ENCODE measurements at regions not wholly inside any gene's neighbourhood (a gene's known extent, or its start where the extent isn't known, plus 50 kb on each side); places are given as distances from the start of the nearest gene placed in this dataset.

GRCh38 chr16:73321853-73322252, 273.9 kb upstream of the ZFHX3 start:
- DNase-seq (ENCODE audit: extremely low spot score), result no peak
- intact Hi-C loops (cut with DNase I), result no loop called here
- no peaks in the 10 kb centered on the region for H3K27me3 ChIP-seq
- H3K36me3 ChIP-seq, result no peaks in the 10 kb centered on the region
- H3K9me3 ChIP-seq, result no peaks in the 10 kb centered on the region
- H3K4me1 ChIP-seq, result no peaks in the 10 kb centered on the region
- H3K4me3 ChIP-seq, result no peak overlapping the region
- TF ChIP-seq CTCF (IDR thresholded peaks at IDR 0.05) (no peak), POLR2AphosphoS5 (IDR thresholded peaks at IDR 0.05) (no peak), POLR2A (IDR thresholded peaks at IDR 0.05; ENCODE audit: low read depth) (no peak), EP300 (IDR thresholded peaks at IDR 0.05) (no peak)
- WGBS, result 41% methylated on average over 8 of the region's 8 CpGs
- no peak overlapping the region for H3K27ac ChIP-seq (replicated peaks in 1 of 4)

- intact Hi-C loops (cut with DNase I), result no loop called here
- Histone ChIP-seq H3K27me3 (no peaks in the 10 kb centered on the region), H3K9me3 (no peaks in the 10 kb centered on the region), H3K4me3 (no peak overlapping the region), H3K27ac (replicated peaks in 1 of 4) (no peak overlapping the region), H3K4me1 (no peaks in the 10 kb centered on the region), H3K36me3 (no peaks in the 10 kb centered on the region)
- DNase-seq (ENCODE audit: extremely low spot score), result no peak
- WGBS, result 86% methylated on average over 8 of the region's 8 CpGs
- TF ChIP-seq POLR2A (IDR thresholded peaks at IDR 0.05; ENCODE audit: low read depth) (no peak), POLR2AphosphoS5 (IDR thresholded peaks at IDR 0.05) (no peak), CTCF (IDR thresholded peaks at IDR 0.05) (no peak), EP300 (IDR thresholded peaks at IDR 0.05) (no peak)
Observed at GRCh38 chr16:73319737-73320136, 271.8 kb upstream of the ZFHX3 start.

- no peaks in the 10 kb centered on the region for H3K36me3 ChIP-seq
- no peaks in the 10 kb centered on the region for H3K27me3 ChIP-seq
- no peak overlapping the region for H3K4me3 ChIP-seq
- H3K9me3 ChIP-seq, result no peaks in the 10 kb centered on the region
- intact Hi-C loops (cut with DNase I), result no loop called here
- H3K4me1 ChIP-seq, result no peaks in the 10 kb centered on the region
- DNase-seq (ENCODE audit: extremely low spot score), result no peak
- WGBS, result 82% methylated on average over 10 of the region's 10 CpGs
- no peak overlapping the region for H3K27ac ChIP-seq (replicated peaks in 1 of 4)
- TF ChIP-seq EP300 (IDR thresholded peaks at IDR 0.05), result no peak
- no peak for TF ChIP-seq POLR2A (IDR thresholded peaks at IDR 0.05; ENCODE audit: low read depth)
- no peak for TF ChIP-seq CTCF (IDR thresholded peaks at IDR 0.05)
- no peak for TF ChIP-seq POLR2AphosphoS5 (IDR thresholded peaks at IDR 0.05)
Observed at GRCh38 chr16:73319261-73319660, 271.3 kb upstream of the ZFHX3 start.

- no peak for TF ChIP-seq CTCF (IDR thresholded peaks at IDR 0.05)
- no peak for TF ChIP-seq POLR2A (IDR thresholded peaks at IDR 0.05; ENCODE audit: low read depth)
- TF ChIP-seq EP300 (IDR thresholded peaks at IDR 0.05), result no peak
- TF ChIP-seq POLR2AphosphoS5 (IDR thresholded peaks at IDR 0.05), result no peak
- intact Hi-C loops (cut with DNase I), result no loop called here
- Histone ChIP-seq H3K27me3 (no peaks in the 10 kb centered on the region), H3K27ac (replicated peaks in 1 of 4) (no peak overlapping the region), H3K36me3 (no peaks in the 10 kb centered on the region), H3K4me3 (no peak overlapping the region), H3K4me1 (no peaks in the 10 kb centered on the region), H3K9me3 (no peaks in the 10 kb centered on the region)
- DNase-seq (ENCODE audit: extremely low spot score), result no peak
- 82% methylated on average over 12 of the region's 12 CpGs for WGBS
Observed at GRCh38 chr16:73317321-73317857, 269.5 kb upstream of the ZFHX3 start.

- Histone ChIP-seq H3K4me1 (no peaks in the 10 kb centered on the region), H3K27ac (replicated peaks in 1 of 4) (no peak overlapping the region), H3K27me3 (no peaks in the 10 kb centered on the region), H3K36me3 (no peaks in the 10 kb centered on the region), H3K9me3 (no peaks in the 10 kb centered on the region), H3K4me3 (no peak overlapping the region)
- TF ChIP-seq EP300 (IDR thresholded peaks at IDR 0.05), result no peak
- TF ChIP-seq POLR2A (IDR thresholded peaks at IDR 0.05; ENCODE audit: low read depth), result no peak
- TF ChIP-seq CTCF (IDR thresholded peaks at IDR 0.05), result no peak
- TF ChIP-seq POLR2AphosphoS5 (IDR thresholded peaks at IDR 0.05), result no peak
- intact Hi-C loops (cut with DNase I), result no loop called here
- WGBS, result 76% methylated on average over 7 of the region's 7 CpGs
- DNase-seq (ENCODE audit: extremely low spot score), result no peak
Observed at GRCh38 chr16:73315645-73316044, 267.7 kb upstream of the ZFHX3 start.
